HG03571 (cell line): ENCODE measurements at regions not wholly inside any gene's neighbourhood (a gene's known extent, or its start where the extent isn't known, plus 50 kb on each side); places are given as distances from the start of the nearest gene placed in this dataset.
"Not testable (repeated sequence)": the region's sequence is repeated elsewhere in the genome, so short reads cannot be mapped to it uniquely, and the experiment has no call there.

Source experiments
- ATAC-seq: cut with Tn5 transposase; IDR thresholded peaks from one replicate; pipeline ENCODE4 v1.9.1; 2021; ENCODE audit not compliant: unreplicated experiment

- ATAC-seq = no peak
These were observed 113.3 kb upstream of the FSCB start for GRCh38 chr14:44620121-44621019.

GRCh38 chr14:44616204-44616603 lies 109.1 kb upstream of the FSCB start:
- ATAC-seq = no peak

GRCh38 chr14:44613061-44613712 lies 106.1 kb upstream of the FSCB start:
- no peak for ATAC-seq

GRCh38 chr14:44612002-44612401 lies 104.9 kb upstream of the FSCB start:
- no peak for ATAC-seq

GRCh38 chr14:44609876-44610510 lies 102.9 kb upstream of the FSCB start:
- no peak for ATAC-seq

GRCh38 chr14:44609201-44609600 lies 102.1 kb upstream of the FSCB start:
- ATAC-seq = no peak

- ATAC-seq = no peak
These were observed 100.6 kb upstream of the FSCB start for GRCh38 chr14:44607701-44608100.

GRCh38 chr14:44606576-44606975 lies 99.5 kb upstream of the FSCB start:
- no peak for ATAC-seq

- not testable (repeated sequence) for ATAC-seq
These were observed 94.2 kb upstream of the FSCB start for GRCh38 chr14:44601266-44601665.

GRCh38 chr14:44589180-44589579 lies 82.1 kb upstream of the FSCB start:
- ATAC-seq = no peak

- ATAC-seq = no peak
These were observed 79.8 kb upstream of the FSCB start for GRCh38 chr14:44586910-44587309.

- no peak for ATAC-seq
These were observed 69.3 kb upstream of the FSCB start for GRCh38 chr14:44576356-44576755.

- ATAC-seq = no peak
These were observed 60.9 kb upstream of the FSCB start for GRCh38 chr14:44567997-44568396.

- no peak for ATAC-seq
These were observed 58.9 kb upstream of the FSCB start for GRCh38 chr14:44565968-44566367.

- ATAC-seq = no peak
These were observed 57.8 kb upstream of the FSCB start for GRCh38 chr14:44564908-44565307.
